Prostate gland (tissue), 2 donors: ENCODE measurements at regions not wholly inside any gene's neighbourhood (a gene's known extent, or its start where the extent isn't known, plus 50 kb on each side); places are given as distances from the start of the nearest gene placed in this dataset.

Experiments
- DNase-seq: peaks from one replicate; pipeline ENCODE4 v3.0.0-alpha.2; 2019; ENCODE audit warnings: low spot score
- H3K27ac ChIP-seq, 2 donors: fragments of 200-600 bp; sonication (generic); 2 replicates each; pipeline ENCODE4 v1.5.1; 2017 to 2019
- H3K27me3 ChIP-seq: fragments of 200-600 bp; sonication (generic); replicated peaks from 2 replicates; pipeline ENCODE4 v1.5.1; 2019; ENCODE audit not compliant: insufficient read depth
- H3K36me3 ChIP-seq, 2 donors: fragments of 200-600 bp; sonication (generic); 1 replicate in 1 of 2; 2 replicates in 1 of 2; pipeline versions ENCODE4 v1.5.1 to v1.8.1; 2017 to 2019
- H3K4me1 ChIP-seq: fragments of 200-600 bp; sonication (generic); replicated peaks from 2 replicates; pipeline ENCODE4 v1.5.1; 2019
- H3K4me3 ChIP-seq, 2 donors: fragments of 200-600 bp; sonication (generic); 2 replicates each; pipeline ENCODE4 v1.5.1; 2017 to 2019
- H3K9me3 ChIP-seq: fragments of 200-600 bp; sonication (generic); 2 replicates; pipeline ENCODE4 v1.5.1; 2017
- CTCF ChIP-seq, 4 experiments: fragments of 200-600 bp in 2 of 4; fragments of 450-650 bp in 2 of 4; sonication (generic) in 2 of 4; IDR thresholded peaks; 1 replicate in 3 of 4; 2 replicates in 1 of 4; pipeline ENCODE4 v1.5.1; 2016 to 2019; ENCODE audit warnings: antibody characterized with exemption in 4 of 4, mild to moderate bottlenecking in 2 of 4, moderate library complexity in 2 of 4
- POLR2A ChIP-seq: fragments of 450-650 bp; IDR thresholded peaks from one replicate; pipeline ENCODE4 v1.6.1; 2016; ENCODE audit warnings: antibody characterized with exemption, mild to moderate bottlenecking
- POLR2AphosphoS5 ChIP-seq: sonication (generic); formaldehyde crosslinking; IDR thresholded peaks from one replicate; pipeline ENCODE4 v1.6.1; 2017; ENCODE audit warnings: antibody characterized with exemption
- WGBS: methylation state at CpG from one replicate; pipeline ENCODE4 v1.1.5; 2018; 5-methylcytosine and 5-hydroxymethylcytosine counted together
- intact Hi-C: fragments of 100-400 bp; cut with DNase I; formaldehyde crosslinking; loops from one replicate; pipeline ENCODE4 v1.14.2; 2022

GRCh38 chr3:107260207-107260606 is 117.0 kb upstream of the CCDC54 start:
- intact Hi-C loops, result no loop called here
- Histone ChIP-seq H3K9me3 (no peaks in the 10 kb centered on the region), H3K27ac (peak overlapping the region; percentile 10 to 40), H3K27me3 (no peaks in the 10 kb centered on the region), H3K4me3 (no peak overlapping the region), H3K4me1 (peaks cover 4% of the 10 kb centered on the region), H3K36me3 (no peaks in the 10 kb centered on the region)
- TF ChIP-seq POLR2A (no peak), POLR2AphosphoS5 (peak; percentile 71)
- WGBS, result 32% methylated on average over 1 of the region's 1 CpG
- DNase-seq, result peak; percentile 30

GRCh38 chr3:107263269-107264021 is 113.8 kb upstream of the CCDC54 start:
- Histone ChIP-seq H3K27ac (peak overlapping the region; percentile 38 to 60), H3K4me1 (peaks cover 4% of the 10 kb centered on the region), H3K36me3 (no peaks in the 10 kb centered on the region), H3K9me3 (no peaks in the 10 kb centered on the region), H3K27me3 (no peaks in the 10 kb centered on the region), H3K4me3 (no peak overlapping the region)
- 45% methylated on average over 9 of the region's 9 CpGs for WGBS
- DNase-seq, result no peak
- intact Hi-C loops, result no loop called here
- TF ChIP-seq CTCF (IDR thresholded peaks at IDR 0.05), result no peak
- TF ChIP-seq POLR2AphosphoS5, result no peak
- no peak for TF ChIP-seq POLR2A

- Histone ChIP-seq H3K36me3 (no peaks in the 10 kb centered on the region), H3K27ac (peak overlapping the region; percentile 26 to 35), H3K4me1 (peaks cover 4% of the 10 kb centered on the region), H3K9me3 (no peaks in the 10 kb centered on the region), H3K4me3 (no peak overlapping the region), H3K27me3 (no peaks in the 10 kb centered on the region)
- DNase-seq, result peak; percentile 87
- intact Hi-C loops, result no loop called here
- TF ChIP-seq POLR2A (no peak), CTCF (IDR thresholded peaks at IDR 0.05) (no peak), POLR2AphosphoS5 (peak; percentile 79)
- 29% methylated on average over 6 of the region's 6 CpGs for WGBS
These were observed 112.4 kb upstream of the CCDC54 start for GRCh38 chr3:107264888-107265287.

- Histone ChIP-seq H3K36me3 (no peaks in the 10 kb centered on the region), H3K9me3 (no peaks in the 10 kb centered on the region), H3K4me3 (no peak overlapping the region), H3K27ac (peak overlapping the region; percentile 26 to 35), H3K27me3 (no peaks in the 10 kb centered on the region), H3K4me1 (peaks cover 4% of the 10 kb centered on the region)
- no peak for DNase-seq
- intact Hi-C loops, result no loop called here
- WGBS, result 57% methylated on average over 1 of the region's 1 CpG
- TF ChIP-seq POLR2A (no peak), CTCF (IDR thresholded peaks at IDR 0.05) (no peak), POLR2AphosphoS5 (no peak)
These were observed 111.7 kb upstream of the CCDC54 start for GRCh38 chr3:107265526-107265925.

- intact Hi-C loops, result no loop called here
- Histone ChIP-seq H3K9me3 (no peaks in the 10 kb centered on the region), H3K4me3 (no peak overlapping the region), H3K27me3 (no peaks in the 10 kb centered on the region), H3K36me3 (no peaks in the 10 kb centered on the region), H3K4me1 (no peaks in the 10 kb centered on the region), H3K27ac (no peak overlapping the region)
- no peak for DNase-seq
- 93% methylated on average over 4 of the region's 4 CpGs for WGBS
- no peak for TF ChIP-seq POLR2AphosphoS5
- TF ChIP-seq POLR2A, result no peak
- no peak for TF ChIP-seq CTCF (IDR thresholded peaks at IDR 0.05)
These were observed 108.8 kb upstream of the CCDC54 start for GRCh38 chr3:107268469-107268868.
